HG02870 (cell line): ENCODE measurements at regions not wholly inside any gene's neighbourhood (a gene's known extent, or its start where the extent isn't known, plus 50 kb on each side); places are given as distances from the start of the nearest gene placed in this dataset.
"Not testable (repeated sequence)": the region's sequence is repeated elsewhere in the genome, so short reads cannot be mapped to it uniquely, and the experiment has no call there.

Experiments
- ATAC-seq: cut with Tn5 transposase; IDR thresholded peaks from one replicate; pipeline ENCODE4 v1.9.1; 2021; ENCODE audit warnings: mild to moderate bottlenecking, moderate library complexity; ENCODE audit not compliant: unreplicated experiment

DNA sequence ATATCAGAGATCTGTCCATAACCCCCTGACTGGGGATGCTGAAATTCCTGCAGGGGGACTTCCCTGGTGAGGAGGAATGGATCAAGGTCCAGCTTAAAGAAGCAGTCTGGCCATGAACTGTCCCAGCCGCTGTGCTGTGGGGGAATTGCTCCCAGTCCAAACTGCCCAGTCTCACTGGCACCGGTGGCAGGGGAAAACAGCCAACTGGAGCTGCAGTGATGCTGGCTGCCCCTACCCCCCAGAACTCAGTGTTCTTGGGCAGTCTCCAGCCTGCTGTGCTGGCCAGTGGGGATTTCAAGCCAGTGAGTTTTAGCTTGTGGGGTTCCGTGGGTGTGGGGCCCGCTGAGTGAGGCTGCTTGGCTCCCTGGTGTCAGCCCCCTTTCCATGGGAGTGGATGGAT, 306.5 kb upstream of the RPS23 start:
- no peak for ATAC-seq

GRCh38 chr5:82583331-82583730, 305.2 kb upstream of the RPS23 start:
- not testable (repeated sequence) for ATAC-seq

DNA sequence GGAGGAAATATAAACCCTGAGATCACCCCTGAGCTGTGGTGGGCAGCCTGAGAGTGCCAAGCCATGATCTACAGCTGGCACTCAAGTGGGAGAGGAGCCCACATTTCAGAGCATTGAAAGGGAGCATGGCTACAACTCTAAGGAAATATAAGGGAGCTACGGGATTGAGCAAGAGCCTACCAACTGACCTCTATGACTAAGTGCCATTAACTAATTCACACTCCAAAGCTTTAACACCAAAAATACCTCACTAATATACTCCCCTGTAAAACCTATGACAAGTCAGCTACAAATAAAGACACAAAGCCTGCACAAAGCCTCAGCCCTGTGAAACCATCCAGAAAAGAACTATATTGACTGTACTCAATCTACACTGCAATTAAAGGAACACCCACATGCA, 286.8 kb upstream of the RPS23 start:
- no peak for ATAC-seq

- no peak for ATAC-seq
These were observed 285.6 kb upstream of the RPS23 start for GRCh38 chr5:82563745-82564144.

DNA sequence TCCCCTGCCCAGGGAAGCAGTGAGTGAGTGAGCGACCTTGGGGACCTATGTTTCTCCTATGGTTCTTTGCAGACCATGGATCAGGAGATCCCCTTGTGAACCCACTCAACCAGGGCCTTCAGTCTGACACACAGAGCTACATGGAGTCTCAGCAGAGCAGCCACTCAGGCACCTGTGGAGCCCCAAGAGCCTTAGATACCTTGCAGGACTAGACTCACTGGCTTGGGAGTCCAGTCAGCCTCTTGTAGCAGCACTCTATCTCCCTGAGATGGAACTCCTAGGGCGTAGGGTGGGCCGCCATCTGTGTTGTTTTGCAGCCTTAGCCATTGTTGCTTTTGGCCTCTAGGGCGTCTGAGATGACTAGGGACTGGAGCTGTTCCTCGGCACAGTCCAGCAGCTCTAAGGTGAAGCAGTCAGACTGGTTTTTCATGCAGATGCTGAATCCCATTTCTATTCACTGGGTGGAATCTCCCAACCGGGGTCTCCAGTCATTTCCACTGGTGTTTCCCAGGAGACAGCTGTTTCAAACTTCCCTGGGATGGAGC, 284.6 kb upstream of the RPS23 start:
- no peak for ATAC-seq

DNA sequence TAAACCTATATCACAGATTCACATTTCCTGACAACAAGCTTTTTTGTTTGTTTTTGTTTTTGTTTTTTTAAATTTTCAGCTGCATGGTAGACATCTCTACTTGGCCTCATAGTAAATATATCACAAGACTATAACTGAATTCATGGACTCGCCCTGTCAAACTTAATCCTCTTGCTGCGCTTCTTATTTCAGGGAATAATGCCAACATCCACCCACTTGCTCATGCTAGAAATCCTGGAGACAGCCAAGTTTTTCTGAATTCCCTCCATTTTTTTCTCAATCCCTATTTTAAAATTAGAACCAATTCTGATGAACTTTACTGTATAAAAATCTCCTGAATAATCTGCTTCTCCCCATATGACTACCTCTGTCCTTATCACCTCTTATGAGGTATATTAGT, 283.6 kb upstream of the RPS23 start:
- ATAC-seq, result no peak

GRCh38 chr5:82560969-82561368, 282.8 kb upstream of the RPS23 start:
- ATAC-seq, result no peak

DNA sequence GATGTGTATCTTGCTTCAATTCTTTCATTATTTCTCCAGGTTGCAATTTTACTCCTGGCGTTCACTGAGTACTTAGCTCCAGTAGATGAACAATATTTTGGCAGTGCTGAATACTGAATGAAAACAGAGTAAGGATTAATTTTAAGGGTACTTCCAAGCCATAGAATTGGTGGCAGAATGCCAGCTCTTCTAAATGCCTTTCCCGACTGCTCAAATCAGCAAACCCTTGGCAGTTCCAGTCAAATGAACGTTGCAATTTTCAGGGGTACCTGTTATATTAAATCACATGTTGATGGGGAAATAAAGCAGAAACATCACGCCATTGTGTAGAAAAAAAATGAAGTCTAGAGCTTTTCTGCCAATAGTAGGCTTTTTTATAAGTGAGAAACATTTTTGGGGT, 282.4 kb upstream of the RPS23 start:
- no peak for ATAC-seq

DNA sequence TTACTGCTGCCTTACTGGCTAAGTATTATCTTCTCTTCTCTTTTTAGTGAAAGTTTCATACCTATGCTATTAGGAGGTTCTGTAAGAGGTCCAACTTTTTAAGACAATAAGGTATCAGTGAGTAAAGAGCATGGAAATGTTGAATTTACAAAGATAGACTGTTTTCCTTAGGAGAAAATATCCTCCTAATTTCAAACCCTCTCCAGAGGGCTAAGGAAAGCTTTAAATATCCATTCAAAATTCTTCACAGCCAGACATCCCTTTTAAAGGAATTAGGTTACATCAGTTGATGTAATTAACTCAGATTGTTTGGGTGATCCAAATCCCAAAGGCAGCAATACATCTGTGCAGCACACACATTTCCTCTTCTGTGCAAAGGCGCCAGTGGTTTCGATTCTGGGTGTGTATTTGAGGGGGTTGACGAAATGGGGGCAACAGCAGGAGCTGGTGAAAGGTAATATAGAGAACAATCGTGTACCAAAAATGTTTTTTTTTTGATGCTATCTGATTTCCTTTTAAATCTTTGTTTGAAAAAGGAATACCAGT, 273.8 kb upstream of the RPS23 start:
- no peak for ATAC-seq

DNA sequence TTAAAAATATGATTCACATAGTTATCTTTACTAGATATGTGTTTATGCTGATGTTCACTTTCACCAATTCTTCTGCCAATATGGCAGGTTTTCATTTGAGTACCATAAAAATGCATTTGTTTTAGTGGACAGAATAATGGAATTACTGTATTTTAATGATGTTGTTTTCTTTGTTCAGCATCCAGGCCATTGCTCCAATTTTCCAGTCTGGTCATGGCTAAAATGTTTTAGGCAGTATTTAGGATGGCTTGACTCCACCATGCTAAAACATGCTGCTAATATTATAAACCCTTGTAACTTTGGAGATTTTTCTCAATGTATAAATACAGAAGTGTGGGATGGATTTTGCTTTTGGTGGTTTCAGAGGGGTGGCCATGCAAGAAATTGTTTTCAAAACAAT, 273.0 kb upstream of the RPS23 start:
- ATAC-seq, result no peak

- ATAC-seq, result no peak
These were observed 271.1 kb upstream of the RPS23 start for GRCh38 chr5:82549263-82549662.

DNA sequence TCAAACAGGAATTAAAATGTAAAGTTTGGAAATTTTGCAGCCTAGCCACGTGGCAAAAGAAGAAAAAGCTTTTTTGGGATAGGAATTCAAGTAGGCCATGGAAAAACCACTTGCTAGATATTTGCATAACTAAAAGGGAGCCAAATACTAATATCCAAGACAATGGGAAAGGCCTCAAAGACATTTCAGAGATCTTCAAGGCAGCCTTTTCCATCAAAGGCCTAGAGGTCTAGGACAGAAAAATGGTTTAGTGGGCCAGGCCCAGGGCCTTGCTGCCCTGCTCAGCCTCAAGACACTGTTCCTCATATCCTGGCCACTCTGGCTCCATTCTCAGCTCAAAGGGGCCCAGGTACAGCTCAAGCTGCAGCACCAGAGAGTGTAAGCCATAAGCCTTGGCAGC, 265.9 kb upstream of the RPS23 start:
- no peak for ATAC-seq

GRCh38 chr5:82540301-82540700, 262.1 kb upstream of the RPS23 start:
- ATAC-seq, result no peak

DNA sequence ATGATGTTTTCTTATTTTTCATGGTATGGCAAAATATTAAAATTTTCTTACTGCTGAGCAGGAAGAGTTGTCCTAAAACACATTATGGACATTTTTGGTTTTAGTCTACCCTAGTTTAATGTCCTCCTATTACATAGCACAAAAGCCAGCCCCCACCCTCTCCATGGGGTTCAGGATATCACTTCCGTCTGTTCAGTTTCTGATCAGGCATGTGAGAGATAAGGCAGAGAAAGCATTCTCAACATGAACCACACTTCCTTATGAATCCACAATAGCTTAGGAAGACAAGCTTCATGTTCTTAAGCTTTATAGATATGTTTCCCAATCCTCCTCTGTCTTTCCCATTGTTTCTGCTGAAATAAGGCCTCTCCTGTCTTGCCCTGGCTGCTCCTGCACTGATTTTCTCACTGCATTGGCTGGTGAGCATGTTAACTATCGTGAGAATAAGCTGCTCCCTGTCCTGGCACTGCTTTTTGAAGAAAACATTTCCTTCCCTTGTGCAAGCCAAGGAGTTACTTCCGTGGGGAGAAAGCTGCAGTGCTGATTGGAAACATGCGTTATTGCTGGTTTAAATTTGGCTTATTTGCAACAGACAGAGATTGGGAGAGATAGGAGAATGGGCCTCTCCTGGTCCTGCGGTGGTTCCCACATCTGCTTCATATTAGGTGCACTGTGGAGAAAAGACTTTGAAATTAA, 260.3 kb upstream of the RPS23 start:
- ATAC-seq, result no peak

- no peak for ATAC-seq
These were observed 259.6 kb upstream of the RPS23 start for GRCh38 chr5:82537687-82538306.

DNA sequence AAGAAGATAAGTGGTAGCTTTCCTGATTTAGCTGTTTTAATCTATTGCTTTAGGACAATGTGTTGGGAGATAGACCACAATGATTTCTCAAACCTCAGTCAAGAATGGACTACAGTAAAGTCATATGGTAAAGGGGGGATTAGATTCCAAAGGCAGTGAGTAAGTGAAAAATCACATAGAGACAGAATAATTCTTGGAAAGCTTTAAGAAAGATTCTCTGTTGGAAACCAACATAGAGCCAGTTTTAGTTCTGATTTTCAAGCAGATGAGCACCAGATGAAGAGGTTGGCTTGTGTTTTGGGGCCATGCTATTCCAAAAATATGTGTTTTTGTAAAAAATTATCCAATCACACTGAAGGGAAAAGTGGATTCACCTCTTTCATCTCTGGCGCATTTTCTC, 256.8 kb upstream of the RPS23 start:
- ATAC-seq, result no peak

DNA sequence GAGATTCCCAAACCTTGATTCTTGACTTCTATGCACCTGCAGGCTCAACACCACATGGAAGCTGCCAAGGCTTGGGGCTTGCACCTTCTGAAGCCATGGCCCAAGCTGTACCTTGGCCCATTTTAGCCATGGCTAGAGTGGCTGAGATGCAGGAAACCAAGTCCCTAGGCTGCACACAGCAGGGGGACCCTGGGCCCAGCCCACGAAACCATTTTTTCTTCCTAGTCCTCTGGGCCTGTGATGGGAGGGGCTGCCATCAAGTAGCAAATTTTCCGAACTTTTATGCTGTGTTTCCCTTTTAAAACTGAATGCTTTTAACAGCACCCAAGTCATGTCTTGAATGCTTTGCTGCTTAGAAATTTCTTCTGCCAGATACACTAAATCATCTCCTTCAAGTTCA, 253.9 kb upstream of the RPS23 start:
- ATAC-seq, result not testable (repeated sequence)

GRCh38 chr5:82526540-82526939, 248.4 kb upstream of the RPS23 start:
- no peak for ATAC-seq

GRCh38 chr5:82525626-82526025, 247.5 kb upstream of the RPS23 start:
- no peak for ATAC-seq

- ATAC-seq, result no peak
These were observed 245.5 kb upstream of the RPS23 start for GRCh38 chr5:82523633-82524032.

DNA sequence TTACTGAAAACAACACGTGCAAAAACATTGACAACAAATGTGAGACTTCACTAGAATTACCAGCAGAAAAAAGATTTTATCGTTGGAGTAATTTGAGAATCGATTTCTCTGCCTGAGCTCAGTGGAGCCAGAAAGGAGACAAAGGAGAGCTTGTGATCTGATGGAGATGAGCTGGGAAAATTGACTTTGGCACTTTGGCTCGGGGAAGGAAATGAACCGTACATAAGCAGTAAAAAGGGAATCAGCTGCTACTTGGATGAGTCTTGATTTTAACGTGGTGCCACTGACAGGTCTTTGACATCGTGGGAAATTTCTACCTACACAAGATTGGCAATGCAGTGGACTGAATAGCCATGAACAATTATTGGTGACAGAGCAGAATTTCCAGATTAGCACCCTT, 244.7 kb upstream of the RPS23 start:
- ATAC-seq, result no peak

DNA sequence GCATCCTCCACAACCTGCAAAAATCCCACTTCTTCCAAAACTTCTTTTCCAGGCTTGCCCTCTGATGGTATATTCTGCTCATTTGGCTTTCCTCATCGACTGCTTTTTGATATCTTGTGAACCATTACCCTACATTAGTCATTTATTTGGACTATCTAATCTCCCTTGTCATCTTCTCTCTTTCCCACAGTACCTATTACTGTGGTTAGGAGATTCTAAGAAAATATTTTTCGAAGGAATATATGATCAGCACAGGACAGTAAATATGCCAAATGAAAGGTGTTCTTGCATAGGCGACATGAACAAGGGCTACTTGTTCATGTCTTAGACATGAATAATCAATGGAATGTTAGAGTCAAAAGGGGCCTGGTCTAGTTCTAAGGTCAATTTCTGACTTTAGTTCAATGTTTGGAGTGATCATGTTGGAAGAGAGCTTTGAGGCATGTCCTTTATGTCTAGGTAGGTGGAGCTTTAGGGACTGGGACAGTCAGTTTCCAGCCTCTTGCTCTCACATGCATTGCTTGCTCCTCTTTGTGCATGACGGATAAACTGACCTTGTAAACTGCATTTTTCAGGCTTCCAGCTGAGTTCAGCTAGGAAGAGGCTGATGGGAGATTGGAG, 243.4 kb upstream of the RPS23 start:
- no peak for ATAC-seq
